Inferior parietal cortex (tissue), 1 donor: ENCODE measurements at regions not wholly inside any gene's neighbourhood (a gene's known extent, or its start where the extent isn't known, plus 50 kb on each side); places are given as distances from the start of the nearest gene placed in this dataset.
"Not testable (repeated sequence)": the region's sequence is repeated elsewhere in the genome, so short reads cannot be mapped to it uniquely, and the experiment has no call there.

Experiments used
- DNase-seq: peaks from one replicate; pipeline ENCODE4 v3.0.0-alpha.2; 2016; ENCODE audit errors: extremely low spot score

DNA sequence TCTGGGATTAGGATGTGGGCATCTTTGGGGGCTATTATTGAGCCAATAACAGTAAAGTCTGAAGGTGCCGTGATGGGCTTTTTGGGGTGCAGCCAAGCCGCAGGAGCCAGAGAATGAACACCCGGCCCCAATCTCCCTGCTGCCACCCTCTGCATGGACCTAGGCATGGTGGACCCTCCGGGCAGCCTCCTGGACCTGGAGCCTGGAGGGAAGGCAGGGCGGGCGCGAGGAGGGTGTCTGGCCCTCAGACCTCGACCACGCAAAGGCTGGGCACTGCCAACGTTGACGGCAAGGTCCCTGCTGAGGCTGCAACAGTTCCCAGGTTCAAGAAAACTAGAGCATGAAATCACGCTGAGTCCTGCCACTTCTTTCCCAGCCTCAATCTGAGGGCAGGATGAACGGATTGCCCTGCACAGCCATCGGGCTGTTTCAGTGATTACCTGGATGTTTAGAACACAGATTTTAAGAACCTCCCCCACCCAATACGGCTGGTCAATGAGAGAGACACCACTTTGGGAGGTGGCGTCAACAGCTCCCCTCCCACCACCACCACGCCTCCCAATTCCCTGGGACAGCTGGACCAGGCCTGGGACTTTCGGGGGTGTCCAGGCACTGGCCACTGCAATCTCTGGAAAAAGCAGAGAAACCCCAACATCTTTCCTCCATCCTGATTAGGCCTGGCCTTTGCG is 147.4 kb downstream of the NPIPB11 start:
- not testable (repeated sequence) for DNase-seq

DNA sequence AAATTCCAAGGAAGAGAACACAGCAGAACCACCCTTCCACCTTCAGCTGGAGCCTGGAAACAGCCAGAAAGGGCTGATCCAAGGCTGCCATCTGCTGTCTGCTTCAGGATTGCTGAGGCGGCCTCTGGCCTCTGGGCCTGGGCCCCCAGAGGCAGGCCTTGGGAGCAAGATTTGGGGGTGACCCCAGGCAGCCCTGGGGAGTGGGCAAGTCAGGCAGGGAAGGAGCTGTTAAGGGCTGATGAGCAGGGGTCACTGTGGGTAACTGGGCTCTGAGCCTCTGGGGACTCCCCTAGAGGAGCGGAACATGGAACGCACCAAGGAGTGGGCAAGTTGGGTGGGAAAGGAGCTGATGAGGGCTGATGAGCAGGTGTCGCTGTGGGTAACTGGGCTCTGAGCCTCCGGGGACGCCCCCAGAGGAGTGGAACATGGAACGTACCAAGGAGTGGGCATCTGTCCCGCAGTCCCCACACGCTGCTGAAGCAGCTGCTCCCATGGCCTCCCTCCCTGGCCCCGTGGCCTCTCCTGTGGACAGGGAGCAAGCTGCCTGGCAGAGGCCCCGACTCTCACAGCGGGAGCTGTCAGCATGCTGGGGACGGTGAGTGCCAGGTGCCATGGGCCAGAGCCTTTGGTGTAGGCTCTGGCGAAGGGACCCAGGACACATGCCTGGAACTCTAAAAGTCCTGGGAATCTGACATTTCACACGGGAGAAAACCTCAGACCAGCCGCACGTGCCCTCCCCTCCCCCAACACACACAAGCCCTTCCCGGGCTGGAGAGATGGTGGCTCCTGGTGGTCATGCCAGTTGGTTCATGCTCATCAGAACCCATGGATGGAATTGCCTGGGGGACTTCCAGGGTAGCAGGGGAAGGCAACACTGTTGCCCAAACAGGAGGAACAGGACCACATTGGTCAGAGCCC is 148.8 kb downstream of the NPIPB11 start:
- DNase-seq = peak; percentile 14

DNA sequence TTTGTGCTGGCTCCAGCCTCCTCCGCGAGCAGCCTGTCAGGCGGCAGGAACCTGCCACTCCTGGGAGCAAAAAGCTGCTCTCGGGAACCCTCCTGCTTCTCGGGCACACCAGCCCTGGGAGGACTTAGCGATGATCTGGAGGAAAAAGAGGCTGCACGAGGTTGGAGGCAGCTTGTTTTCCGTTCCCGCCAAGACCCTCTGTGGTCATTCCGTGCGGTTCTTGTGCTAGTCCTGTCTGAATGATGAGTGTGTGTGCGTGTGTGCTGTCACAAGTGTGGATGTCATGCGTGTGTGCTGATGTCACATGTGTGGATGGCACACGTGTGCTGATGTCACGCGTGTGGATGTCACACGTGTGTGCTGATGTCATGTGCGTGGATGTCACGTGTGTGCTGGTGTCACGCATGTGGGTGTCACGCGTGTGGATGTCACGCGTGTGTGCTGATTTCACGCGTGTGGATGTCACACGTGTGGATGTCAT is 150.0 kb downstream of the NPIPB11 start:
- DNase-seq = no peak

DNA sequence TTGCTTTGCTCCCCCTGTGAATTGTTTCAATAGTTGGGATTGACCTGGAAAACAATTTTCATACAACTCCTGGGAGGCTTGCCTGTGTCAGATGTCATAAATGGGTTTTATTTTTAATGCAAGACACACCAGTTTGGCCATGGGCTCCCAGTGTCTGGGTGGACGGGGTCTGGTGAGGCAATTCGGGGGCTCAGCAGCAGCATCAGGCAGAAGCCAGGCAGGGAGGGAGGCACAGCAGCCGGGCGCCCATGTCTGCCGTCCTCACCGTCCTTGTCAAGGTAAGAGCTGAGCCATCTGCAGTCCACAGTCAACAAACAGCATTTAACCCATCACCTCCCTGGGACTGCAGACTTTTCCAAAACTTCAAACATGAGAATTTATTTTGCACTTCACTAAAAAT is 150.6 kb downstream of the NPIPB11 start:
- not testable (repeated sequence) for DNase-seq

DNA sequence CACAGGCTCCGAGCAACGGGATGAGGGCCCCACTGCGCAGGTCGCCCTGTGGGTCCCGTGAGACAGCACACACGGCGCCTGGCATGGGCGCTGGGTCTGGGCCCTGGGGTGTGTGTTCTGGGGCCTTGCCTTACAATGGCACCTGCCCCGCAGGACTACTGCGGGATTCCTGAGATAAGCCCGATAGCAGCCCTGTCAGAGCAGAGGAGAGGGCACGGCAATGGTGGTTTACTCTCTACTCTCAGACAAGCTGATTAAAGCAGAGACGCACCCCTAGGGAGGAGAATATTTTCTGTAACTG is 151.1 kb downstream of the NPIPB11 start:
- not testable (repeated sequence) for DNase-seq

DNA sequence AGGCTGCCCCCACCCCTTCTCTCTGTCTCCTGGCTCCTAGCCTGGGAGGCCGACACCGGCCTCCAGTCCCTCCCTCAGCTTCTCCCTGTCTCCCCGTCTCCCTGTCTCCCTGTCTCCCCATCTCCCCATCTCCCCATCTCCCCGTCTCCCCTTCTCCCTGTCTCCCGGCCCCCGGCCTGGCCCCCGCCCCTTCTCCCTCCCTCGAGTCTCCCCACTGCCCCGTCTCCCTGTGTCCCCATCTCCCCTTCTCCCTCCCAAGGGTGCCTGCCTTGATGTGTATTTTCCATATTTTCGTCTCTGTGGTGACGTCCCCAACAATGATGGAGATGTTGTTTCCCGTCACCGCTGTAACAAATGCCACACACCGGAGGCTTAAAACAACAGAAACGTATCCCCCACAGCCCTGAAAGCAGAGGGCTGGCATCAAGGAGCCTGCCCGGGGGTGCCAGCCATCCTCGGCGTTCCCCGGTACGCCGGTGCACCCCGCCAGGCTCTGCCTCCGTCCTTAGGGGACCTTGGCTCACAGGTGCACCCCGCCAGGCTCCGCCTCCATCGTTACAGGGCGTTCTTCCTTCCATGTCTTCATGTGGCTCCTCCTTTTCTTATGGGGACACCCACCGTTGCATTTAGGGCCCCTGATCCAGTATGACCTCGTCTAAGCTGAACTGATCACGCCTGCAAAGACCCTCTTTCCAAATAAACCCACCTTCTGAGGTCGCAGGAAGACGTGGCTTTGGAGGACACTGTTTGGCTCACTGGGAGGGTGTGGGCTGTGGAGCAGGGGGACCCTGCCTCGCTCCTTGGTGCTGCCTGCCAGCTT is 151.6 kb downstream of the NPIPB11 start:
- no peak for DNase-seq

DNA sequence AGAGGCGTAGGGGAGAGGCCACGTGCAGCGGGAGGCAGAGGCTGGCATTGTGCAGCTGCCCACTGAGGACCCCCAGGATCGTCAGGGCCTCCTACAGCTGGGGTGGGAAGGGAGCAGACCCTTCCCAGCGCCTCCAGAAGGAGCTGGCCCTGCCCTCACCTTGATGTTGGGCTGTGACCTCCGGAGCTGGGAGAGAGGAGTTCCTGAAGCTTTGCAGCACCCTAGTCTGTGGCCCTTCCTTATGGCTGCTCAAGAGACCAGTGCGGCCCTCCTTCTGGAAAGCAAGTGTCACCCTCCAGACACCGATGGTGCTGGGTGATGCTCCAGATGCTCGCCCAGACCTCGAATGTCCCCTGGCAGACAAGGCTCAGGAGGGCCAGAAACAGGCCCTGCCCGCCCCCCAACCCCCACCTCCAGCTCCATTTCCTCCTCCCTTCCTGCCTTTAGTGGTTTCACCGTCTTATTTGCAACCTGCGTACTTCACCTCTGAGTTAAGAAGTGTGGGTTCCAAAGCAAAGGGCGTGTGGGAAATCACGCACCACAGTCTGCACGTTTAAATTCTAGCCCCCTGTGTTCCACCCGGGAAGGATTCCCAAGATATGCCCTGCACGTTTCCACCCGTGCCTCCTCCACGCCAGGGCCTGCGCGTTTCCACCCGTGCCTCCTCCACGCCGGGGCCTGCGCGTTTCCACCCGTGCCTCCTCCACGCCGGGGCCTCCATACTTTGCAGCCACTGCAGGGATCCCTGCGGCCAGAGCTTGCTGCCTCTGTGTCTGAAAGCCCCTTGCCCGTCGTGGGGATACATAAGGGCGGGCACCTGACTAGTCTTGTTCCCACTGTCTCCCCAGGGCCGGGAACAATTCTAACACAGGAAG is 152.6 kb downstream of the NPIPB11 start:
- DNase-seq = not testable (repeated sequence)

DNA sequence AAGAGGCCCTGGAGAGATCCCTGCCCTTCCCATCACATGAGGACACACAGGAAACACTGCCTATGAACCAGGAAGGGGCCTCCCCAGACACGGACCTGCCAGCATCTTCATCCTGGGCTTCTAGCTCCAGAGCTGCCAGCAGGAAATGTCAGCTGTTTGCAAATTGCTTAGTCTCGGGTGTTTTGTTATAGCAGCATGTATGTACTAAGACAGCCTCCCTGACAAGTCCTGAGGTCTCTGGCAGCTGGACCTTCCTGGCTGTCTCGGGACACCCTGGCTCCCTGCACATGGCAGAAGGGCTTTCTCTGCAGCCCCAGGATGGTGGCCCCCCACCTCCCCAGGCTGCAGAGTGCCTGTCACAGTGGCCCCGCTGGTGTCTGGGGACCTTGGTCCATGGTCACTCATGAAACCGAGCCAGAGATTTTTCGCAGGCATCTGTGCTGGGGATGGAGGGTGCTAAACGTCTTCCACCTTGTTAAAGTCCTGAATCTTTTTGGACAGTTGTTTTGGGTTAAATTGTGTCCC is 153.4 kb downstream of the NPIPB11 start:
- DNase-seq = not testable (repeated sequence)

DNA sequence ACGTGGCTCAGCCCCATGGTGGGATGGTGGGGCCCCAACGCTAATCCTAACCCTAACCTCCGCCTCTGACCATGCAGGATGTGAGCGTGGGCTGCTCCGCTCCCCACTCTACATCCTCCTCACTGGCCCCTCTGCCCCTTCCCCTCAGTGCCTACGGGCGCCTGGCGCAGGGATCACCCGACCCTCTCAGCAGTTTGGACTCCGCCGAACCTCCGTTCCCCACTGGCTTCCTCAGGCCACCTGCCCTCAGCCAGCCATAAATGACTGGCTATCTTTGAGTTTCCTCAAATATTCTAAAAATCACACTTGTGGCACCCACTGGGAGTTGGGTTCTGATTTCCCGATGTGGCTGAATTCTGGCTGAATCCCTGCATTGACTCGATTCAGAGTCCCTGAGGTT is 154.2 kb downstream of the NPIPB11 start:
- not testable (repeated sequence) for DNase-seq

DNA sequence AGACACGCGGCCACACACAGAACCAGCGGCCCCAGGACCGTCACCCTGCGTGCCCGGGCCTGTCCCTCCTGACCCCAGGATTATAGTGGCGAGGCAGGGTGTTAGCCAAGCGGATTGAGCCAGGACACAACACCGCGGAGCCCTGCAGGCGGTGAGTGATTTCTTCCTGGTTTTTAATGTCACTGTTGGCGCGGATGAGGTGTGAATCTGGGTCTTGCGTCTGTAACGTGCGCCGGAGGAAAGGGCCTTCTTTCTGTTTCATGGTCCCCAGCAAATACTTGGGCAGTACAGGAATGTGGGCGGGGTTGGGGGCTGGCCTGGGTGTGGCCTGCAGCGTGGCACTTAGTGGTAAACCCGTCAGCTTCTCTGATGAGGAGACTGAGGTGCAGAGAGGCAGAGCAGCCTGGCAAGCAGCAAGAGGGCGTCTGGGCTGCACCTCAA is 154.9 kb downstream of the NPIPB11 start:
- not testable (repeated sequence) for DNase-seq

DNA sequence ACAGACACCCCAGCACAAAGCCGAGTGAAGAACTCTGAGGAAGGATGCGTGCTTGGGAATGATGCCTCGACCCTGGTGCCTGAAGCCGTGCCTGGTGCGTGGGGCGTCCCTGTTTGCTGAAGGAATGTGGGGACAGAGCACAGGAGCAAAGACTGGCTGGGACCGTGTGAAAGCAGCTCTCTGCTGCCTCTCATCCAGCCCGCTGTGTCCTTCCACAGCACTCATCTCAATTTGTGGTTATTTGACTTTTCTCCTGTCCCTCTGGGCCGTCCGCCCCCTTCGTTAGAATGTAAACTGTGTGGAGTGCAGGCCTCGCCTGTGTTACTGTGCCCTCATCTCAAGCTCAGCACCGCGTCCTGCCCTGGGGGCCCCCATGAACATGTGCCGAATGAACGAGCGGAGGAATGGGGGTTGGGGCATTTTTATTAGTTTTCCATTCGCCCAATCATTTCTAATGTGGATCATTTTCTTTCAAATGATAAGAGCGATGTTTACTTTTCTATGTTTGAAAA is 155.5 kb downstream of the NPIPB11 start:
- DNase-seq = not testable (repeated sequence)

DNA sequence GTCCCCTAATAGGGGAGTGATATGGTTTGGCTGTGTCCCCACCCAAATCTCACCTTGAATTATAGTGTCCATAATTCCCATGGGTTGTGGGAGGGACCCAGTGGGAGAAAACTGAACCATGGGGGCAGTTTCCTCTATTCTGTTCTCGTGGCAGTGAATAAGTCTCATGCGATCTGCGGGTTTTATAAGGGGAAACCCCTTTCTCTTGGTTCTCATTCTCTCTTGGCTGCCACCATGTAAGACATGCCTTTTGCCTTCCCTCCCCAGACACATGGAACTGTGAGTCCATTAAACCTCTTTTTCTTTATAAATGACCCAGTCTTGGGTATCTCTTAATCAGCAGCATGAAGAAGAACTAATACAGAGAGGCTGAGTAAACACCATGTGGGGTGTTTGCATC is 156.0 kb downstream of the NPIPB11 start:
- not testable (repeated sequence) for DNase-seq

DNA sequence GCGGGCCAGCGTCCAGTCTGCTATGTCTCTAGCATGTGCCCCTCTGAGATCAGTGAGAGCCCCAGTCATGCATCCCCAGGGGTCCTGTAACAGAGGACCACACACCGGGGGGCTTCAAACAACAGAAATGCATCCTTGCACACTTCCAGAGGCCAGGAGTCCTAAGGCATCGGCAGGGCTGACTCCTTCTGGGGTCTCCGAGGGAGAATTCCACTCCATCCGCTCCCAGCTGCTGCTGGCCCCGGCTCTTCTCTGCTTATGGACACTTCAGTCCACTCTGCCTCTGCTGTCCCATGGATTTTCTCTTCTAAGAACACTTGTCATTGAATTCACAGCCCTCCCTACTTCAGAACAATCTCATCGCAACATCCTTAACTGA is 157.6 kb downstream of the NPIPB11 start:
- not testable (repeated sequence) for DNase-seq

DNA sequence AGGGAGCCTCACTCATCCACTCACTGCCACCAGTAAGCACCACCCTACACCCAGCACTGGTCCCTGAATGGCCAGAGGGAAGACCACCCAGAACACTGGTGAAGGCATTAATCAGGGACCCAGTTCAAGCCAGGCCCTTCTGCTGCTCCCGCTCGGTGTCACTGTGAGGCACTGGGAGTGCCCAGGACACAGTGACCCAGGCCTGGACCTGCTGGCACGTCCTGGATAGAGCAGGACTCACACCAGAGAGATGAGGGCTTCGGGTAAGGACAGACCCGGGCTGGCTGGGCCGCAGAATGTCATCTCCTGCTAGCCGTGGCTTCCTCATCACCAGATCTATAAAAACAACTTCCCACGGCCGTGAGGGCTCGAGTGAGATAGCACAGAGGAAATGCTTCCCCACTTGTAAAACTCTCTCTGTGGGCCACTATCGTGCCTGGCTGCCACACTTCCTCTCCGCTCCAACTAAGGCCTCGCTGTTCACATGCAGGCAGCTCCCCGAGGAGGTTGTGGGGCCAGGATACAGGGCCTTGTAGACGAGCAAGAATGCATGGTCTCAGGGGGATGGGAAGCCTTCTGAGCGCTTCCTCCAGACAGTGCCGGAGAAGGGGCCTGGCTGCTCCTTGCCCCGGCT is 158.1 kb downstream of the NPIPB11 start:
- DNase-seq = not testable (repeated sequence)

DNA sequence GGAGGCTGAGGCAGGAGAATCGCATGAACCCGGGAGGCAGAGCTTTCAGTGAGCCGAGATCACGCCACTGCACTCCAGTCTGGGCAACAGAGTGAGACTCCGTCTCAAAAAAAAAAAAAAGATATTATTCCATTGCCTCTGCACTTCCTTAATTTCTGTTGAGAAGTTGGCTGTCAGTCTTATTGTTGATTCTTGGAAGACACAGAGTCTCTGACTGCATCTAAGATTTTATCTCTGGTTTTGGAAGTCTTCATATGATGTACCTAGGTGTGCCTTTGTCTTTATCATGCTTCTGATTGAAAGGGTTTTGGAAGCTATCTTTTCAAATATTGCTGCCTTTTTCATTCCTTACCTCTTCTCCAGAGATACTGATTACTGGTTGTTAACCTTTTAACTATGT is 160.4 kb downstream of the NPIPB11 start:
- DNase-seq = not testable (repeated sequence)

DNA sequence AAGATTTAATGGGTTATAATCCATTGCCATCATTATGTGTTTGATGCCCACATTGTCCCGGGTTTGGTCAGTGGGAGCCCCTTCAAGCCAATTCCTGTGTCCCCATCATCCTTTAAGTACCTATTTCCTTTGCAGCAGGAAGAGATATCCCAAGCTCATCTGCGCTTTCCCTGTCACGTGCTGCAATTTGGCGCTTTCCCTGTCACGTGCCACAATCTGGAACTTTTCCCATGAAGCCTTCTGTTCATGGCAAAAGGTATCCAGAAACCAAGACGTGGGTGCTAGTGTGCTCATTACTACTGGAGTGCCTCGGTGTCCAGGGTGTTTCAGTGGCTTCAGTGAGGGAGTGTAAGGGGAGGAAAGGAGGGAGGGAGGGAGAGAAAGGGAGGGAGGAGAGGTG is 168.5 kb downstream of the NPIPB11 start:
- no peak for DNase-seq

DNA sequence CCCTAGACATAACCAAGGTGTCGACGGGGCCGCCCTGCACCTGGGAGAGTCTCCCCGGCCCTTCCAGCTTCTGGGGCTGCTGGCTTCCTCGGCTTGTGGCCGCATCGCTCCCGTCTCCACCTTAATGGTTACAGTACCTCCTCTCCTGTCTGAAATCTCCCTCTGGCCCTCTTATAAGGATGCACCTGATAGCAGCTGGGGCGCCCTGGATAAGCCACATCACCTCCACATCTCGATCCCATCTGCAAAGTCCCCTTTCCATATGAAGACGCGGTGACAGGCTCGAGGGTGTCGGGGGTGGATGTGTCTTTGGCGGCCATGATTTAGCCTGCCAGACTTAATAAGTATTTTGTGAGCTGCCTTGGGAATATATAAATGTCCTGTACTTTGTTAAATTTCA is 169.0 kb downstream of the NPIPB11 start:
- not testable (repeated sequence) for DNase-seq

DNA sequence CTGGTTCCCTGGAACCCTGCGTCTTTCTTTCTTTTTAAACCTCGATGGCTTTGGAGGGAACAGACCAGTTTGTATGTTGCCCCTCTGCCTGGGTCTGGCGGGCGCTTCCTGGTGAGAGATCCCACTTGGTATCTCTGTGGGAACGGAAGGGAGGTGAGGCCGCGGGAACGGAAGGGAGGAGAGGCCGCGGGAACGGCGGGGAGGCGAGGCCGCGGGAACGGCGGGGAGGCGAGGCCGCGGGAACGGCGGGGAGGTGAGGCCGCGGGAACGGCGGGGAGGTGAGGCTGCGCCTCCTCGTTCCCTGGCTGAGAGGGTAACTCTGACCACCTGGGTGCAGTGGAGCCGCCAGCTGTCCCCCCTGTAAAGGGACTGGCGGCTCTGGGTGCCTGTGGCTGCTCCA is 169.5 kb downstream of the NPIPB11 start:
- not testable (repeated sequence) for DNase-seq

DNA sequence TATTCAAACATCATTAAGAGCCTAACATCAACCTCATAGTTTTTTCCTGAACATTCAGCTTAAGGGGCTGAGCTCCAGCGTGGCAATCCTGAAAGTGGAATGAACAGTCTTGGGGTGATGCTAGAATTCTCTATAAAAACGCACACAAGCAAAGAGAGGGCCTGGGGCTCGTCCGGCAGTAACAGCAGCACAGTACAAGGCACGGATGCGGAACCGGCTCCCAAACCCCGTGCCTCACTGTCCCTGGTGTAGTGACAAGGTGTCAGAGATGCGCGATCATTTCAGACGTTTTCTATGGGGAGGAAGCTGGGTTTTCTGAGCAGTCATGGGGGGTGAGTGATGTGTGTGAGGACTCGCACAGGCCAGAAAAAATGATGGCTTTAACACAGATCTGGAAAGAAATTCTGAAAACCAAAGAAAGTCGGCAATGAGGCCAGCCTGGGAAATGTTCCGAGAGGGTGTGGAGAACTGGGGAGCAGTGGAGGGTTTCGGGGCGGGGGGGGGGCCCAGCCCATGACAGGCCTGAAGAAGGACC is 170.6 kb downstream of the NPIPB11 start:
- DNase-seq = not testable (repeated sequence)
